Fibroblast of the conjunctiva (primary cell): ENCODE measurements at regions not wholly inside any gene's neighbourhood (a gene's known extent, or its start where the extent isn't known, plus 50 kb on each side); places are given as distances from the start of the nearest gene placed in this dataset.

Experiments
- DNase-seq: peaks from one replicate; pipeline ENCODE4 v3.0.0-alpha.2; 2010; ENCODE audit warnings: low read depth

DNA sequence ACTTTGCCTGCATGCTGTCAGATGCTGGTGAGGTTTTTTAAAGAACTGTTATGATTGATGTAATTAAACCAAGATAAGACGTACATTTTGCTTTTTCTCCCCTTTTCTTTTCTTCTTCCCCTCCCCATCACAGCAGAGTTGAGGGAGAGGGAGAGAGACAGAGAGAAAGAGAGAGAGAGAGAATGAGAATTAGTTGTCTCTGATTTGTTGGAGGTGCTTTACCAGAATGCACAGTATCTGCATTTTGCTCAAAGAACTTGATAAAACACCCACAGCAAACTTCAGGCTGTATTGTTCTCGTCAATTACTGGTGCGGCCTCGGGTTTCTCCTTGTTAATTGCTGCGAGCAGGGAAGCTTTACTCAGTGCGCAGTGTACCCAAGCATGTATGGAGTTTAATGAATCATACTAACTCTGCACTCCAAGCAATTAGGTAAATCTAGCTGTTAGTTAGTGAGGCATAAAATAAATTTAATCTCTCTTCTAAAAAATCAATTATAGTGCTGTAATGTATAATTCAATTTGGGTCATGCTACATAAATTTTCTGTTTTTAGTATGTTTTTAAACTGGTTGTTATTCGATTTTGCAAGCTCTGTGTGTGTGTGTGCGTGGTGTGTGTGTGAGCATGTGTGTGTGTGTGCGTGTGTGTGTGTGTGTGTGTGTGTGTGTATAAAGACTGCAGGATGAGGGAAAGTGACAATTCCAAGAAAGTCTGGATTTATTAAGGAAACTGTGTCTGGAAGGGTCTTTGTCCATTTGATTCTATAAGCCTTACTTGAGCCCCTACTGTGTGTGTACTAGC, 273.4 kb downstream of the TLE3 start:
- no peak for DNase-seq

DNA sequence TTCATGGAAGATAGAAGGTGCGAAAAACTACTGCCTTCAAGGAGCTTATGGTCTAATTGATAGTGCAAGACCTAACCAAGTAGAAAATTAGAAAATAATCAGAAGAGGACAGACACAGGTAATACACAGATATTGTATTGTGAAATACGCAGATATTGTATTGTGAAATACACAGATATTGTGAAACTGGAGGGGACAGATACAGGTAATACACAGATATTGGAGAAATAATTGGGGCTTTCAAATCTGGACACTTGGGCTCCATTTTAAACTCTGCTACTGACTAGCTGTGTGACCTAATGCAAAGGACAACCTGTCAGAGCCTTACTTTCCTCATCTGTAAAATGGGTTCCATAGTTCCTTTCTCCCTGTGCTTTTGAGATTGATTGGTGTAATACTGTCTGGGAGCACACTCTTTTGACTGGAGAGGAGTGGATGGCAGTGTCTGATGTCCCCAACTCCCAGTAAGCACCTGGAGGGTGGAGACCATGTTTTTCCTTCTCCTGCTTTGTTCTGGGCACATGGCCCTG, 272.8 kb downstream of the TLE3 start:
- no peak for DNase-seq

DNA sequence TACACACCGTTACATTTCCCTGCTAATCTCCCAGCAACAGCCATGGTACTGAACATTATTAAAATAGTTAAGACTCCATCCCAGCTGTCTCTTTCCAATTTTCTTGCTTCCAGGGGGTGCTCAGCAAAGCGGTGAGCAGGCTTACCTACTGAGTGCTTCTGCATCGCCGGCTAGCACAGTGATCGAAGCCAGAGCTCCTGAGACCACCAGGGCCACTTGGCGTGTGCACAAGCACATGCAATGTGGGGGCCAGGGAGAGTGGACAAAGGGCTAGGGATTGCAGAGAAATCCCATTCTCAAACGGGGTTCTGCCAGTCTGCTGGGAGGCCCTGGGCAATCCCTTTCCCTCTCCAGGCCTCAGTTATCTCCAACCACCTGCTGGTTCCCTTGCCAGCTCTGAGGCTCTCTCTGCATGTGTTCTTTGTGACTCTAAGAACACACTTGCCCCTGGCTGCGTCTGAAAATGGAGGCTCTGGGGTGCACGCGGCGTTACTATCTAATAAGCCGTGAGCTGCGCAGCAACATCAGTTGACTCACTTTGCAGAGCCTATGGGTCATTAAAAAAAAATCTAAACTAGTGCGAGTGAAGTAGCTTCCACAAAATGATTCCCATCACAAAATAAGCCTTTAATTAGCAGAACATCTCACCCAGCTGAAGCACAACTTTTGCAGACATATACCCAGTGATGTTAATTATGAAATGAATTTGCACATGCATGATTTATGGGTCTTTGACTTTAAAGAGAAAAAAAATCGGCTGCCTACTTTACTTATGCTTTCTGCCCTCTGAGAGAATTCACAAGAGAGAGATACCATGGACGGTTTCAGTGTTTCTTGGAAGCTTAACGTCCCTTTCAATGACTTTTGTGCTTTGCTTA, 271.5 kb downstream of the TLE3 start:
- DNase-seq, result no peak

DNA sequence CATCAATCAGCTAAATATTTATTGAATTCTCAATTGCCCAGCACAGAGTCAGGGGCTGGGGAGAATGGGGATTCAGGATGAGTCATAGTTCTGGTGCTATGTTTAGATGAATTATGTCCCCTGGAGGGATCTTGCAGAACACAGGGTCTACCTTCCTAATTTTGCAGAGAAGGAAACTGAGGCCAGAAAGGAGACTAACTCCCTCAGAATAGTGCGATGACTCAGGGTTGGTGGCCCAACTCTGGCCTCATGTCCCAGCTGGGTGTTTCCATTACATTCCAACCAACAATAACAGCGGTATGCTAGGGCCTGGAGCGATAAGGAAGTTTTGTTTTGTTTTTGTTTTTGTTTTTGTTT, 270.9 kb downstream of the TLE3 start:
- DNase-seq, result no peak

- no peak for DNase-seq
Measured at GRCh38 chr15:69827751-69828150, 270.0 kb downstream of the TLE3 start.

GRCh38 chr15:69828181-69828828, 269.4 kb downstream of the TLE3 start:
- no peak for DNase-seq

DNA sequence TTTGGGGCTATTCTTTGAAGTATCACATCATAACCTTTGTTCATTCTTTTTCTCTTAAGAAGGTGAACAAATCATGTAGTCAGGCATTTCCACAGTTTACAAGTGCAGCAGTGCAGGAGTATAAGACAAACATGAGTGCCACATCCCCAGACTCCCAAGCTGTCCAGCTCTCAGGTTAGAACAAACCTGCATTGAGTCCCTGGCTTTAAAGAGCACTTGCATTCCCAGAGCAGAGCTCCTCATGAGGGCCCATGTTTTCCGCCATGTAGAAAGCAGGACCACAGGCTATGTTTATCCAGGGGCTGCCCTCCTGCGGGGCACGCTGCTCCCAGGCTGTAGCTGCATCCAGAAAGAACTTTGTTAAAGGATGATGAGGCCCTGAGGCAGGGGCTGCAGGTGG, 267.7 kb downstream of the TLE3 start:
- DNase-seq, result no peak

DNA sequence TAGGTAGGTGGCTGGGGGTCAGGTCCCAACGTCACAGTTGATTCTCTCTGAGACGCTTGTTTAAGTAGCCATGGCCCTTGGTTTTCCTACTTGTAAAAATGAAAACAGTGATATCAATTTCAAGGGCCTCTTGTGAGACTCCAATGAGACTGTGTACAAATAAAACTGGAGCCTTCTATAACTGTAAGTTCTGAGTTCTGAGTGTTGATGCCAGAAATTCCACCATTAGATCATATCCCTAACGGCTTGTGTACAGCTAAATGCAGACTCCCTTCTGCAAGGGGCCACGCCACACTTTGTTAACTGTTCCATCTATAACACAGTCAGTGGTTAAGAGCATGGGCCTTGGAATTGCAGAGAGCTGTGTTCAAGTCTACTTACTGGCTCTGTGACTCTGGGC, 267.3 kb downstream of the TLE3 start:
- no peak for DNase-seq

DNA sequence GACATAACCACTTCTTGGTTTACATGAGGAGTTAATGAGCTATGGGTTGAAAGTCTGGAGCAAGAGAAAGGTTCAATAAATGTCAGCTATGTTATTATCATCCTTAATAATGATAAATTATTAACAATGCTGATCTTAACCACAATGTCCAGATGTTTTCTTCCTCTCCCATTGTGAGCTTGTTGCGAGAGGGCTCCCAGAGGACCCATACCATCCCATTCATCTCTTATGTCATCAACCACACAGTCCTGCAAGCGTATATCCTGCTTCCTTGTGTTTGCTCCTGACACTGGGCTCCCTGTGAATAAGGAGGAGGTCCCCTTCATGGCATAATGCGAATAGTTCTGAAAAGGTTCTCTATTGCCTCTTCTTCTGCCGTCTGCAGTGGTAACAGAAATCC, 266.8 kb downstream of the TLE3 start:
- DNase-seq, result no peak

GRCh38 chr15:69834267-69834666, 263.4 kb downstream of the TLE3 start:
- no peak for DNase-seq

DNA sequence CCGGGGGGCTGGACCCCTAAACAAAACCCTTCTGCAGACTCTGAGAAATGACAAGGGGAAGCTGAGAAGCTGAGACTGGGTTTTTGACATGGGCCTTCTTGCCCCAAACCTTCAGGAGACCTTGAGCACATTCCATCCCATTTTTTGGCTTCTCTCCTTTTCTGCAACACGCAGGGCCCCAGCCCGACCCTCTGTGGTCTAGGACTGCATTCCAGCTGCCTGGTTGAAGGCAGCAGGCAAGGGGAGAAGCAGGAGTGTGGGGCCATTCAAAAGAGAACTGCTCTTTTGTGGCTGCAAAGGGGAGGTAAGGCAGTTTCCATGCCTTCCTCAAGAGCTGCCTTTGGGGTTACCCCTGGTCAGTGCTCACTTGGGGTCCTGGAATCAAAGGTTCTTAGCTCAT, 263.0 kb downstream of the TLE3 start:
- no peak for DNase-seq

DNA sequence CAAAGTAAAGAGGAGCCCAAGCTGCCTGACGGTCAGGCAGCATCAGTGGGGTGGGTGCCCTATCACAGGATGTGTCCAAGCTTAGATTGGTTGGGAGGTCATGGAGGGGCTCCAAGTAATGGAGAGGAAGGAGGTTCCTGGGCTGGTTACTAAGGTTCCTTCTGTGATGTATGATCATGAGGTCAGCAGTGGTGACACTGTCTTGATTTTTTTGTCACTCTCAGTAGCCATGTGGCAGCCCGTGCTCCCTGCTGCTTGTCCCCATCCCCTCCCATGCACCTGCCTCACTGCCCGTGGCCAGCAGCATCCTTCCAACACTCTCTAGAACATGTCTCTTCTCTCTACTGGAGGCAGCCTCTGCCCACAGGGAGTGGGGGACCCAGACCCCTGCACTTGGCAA, 261.7 kb downstream of the TLE3 start:
- DNase-seq, result no peak

DNA sequence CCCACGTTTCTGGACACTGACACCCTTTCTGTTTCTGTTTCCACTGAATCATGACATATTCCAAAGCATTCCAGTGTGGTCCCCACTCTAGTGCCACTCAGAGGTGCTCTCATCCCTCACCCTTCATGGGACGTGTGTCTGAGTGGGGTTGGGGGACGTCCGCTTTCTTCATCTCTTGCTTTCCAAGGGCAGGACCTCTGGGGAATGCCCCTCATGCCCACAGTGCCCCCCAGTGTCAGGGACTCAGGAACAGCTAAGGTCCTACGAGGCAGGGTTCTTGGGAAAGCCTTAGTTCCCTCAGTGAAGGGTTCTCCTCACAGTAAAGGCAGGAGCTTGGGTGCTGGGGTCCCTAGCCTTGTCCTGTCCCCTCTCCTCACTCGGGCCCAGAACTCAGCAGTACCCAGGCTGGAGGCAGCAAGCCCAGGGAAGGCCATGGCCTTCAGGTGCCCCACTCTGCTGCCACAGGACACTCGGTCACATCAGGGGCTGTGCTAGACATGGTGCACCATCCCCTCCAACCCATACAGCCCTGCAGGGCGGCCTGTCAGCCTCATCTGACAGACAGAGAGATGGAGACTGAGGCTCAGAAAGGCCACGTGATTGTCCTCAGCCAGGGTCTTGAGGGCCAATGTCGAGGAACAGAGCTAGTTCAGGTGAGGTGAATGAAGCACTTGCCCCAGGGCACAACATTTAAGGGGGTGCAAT, 261.0 kb downstream of the TLE3 start:
- no peak for DNase-seq

DNA sequence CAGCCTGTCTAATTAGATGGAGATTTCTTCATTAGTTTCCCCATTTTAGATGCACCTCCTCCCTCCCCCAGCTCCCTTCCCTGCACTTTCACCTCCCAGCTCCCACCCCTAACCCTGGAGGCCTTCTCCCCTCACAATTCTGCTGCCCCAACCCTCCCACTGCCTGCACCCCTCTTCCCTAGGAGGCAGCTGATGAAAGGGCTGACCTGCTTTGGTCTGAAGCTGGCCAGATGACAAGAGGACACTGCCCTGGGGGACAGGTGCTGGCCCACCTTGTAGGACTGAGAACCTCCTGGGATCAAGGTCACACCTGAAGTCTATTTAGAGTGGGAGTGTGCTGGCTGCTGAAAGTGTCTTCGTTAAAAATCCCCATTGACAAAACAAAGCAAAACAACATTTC, 259.4 kb downstream of the TLE3 start:
- DNase-seq, result no peak

- no peak for DNase-seq
Measured at GRCh38 chr15:69838994-69839393, 258.7 kb downstream of the TLE3 start.

DNA sequence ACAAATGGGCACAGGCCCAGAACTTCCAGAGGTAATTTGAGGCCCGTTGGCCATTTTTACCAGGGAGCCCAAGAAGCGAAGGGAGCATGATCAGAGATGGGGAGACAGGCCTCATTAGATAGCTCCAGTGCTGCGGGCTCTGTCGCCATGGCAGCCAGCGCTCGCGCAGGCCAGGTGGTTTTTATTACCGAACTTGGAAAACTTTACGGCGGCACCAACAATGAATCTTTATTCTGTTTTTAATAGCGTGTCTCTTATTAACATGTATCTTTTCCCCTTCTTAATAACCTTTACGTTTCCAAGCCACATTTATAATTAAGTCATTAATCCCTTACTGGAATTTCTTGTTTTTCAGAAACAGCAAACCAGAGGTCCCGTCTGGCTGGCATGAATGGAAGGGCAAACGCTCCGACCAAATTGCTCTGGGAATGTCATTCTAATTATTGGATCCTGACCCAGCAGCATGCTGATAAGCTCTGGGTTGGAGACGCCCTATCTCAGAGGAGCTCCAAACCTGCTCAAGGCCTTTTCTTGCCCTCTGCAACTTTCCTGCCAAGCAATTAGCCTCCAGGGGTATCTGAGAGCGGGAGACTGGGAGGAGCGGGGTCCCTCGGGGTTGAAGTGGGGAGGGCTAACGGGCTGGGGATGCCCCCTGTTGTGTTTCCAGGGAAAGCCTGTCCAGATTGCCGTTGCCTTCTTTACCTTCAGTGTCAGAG, 256.4 kb downstream of the TLE3 start:
- DNase-seq, result no peak

DNA sequence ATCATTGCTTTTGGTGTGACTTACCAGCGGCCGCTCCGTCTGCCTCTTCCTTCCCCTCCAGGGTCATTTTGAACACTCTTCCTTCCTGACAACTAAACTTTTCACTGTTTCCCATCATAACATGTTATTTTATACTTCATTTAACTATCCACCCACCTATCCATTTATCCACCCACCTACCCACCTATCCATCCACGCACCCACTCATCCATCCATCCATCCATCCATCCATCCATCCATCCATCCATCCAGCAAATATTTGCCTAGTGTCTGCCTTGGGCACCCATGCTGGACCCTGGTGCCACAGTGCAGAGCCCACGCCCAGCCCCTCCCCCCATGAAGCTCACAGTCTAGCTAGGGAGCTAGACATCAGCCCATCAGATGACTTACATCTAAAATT, 254.9 kb downstream of the TLE3 start:
- no peak for DNase-seq

DNA sequence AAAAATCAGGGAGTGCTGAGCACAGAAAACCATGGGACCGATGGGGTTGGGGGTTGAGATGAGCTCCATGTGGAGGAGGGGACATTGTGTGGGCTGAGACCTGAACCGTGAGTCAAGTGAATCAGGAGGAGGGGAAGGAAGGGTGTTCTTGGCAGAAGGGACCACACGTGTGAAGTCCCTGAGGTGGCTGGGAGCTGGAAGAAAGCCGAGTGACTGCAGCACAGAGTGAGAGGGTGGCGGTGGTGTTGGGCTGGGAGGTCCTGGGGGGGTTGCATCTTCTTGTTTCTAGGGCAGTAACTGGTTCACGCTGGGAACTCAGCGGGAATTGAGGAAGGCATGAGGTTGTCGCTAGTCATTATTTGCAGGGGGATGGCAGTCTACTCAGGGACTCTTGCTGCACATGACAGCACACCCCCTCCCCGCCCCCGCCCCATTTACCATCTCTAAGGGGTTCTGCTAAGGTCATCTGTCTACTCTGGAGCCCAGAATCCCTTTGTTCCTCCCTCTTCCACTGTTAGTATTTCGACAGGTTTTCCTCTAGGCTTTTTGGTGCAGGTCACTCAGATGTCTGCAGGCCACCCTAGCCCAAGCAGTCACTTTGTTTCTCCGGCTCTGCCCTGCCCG, 254.3 kb downstream of the TLE3 start:
- DNase-seq, result no peak

GRCh38 chr15:69843900-69844304, 253.8 kb downstream of the TLE3 start:
- no peak for DNase-seq

- no peak for DNase-seq
Measured at GRCh38 chr15:69845159-69845558, 252.6 kb downstream of the TLE3 start.

DNA sequence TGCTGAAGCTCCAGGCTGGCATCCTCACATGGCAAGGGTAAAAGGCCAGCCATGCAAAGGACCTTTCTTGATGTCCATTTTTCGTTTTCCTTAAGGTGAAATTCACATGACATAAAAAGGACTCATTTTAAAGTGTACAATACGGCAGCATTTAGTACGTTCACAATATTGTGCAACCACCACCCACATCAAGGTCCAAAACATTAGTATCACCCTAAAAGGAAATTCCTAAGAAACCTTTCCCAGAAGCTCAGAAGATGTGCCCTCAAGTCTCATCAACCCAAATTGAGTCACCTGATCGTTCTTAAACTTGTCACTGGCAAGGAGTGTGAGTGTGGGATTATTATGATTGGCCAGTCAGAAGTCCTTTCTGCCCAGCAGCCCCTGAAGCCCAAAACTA, 250.1 kb downstream of the TLE3 start:
- DNase-seq, result no peak
